H1 (cell line): ENCODE measurements at regions not wholly inside any gene's neighbourhood (a gene's known extent, or its start where the extent isn't known, plus 50 kb on each side); places are given as distances from the start of the nearest gene placed in this dataset.

Source experiments
- CEBPB ChIP-seq: IDR thresholded peaks from 2 replicates; pipeline ENCODE4 v1.6.1; 2012; ENCODE audit warnings: low read depth, low read length
- NANOG ChIP-seq: IDR thresholded peaks from 2 replicates; pipeline ENCODE4 v1.6.1; 2011; ENCODE audit warnings: low read length, low read depth, mild to moderate bottlenecking, inconsistent platforms; ENCODE audit not compliant: insufficient read depth, poor library complexity, severe bottlenecking
- POLR2AphosphoS5 ChIP-seq: IDR thresholded peaks from 2 replicates; pipeline ENCODE4 v1.6.1; 2011; ENCODE audit warnings: low read depth, low read length
- POU5F1 ChIP-seq: IDR thresholded peaks from 2 replicates; pipeline ENCODE4 v1.6.1; 2011; ENCODE audit warnings: low read depth, mild to moderate bottlenecking, low read length, moderate library complexity
- RNF2 ChIP-seq: fragments of 200-900, 300-1000 bp; sonication (generic); IDR thresholded peaks from 2 replicates; pipeline ENCODE4 v1.7.1; 2016; ENCODE audit warnings: borderline replicate concordance, low read depth, mild to moderate bottlenecking, antibody characterized with exemption, low read length; ENCODE audit not compliant: poor library complexity, severe bottlenecking; ENCODE audit errors: missing control alignments
- TEAD4 ChIP-seq: IDR thresholded peaks from 2 replicates; pipeline ENCODE4 v1.6.1; 2012; ENCODE audit warnings: low read depth, low read length, inconsistent platforms, mixed read lengths
- TF ChIP-seq, protein P1 (sequence below): fragments of 300-600 bp; sonication (generic); IDR thresholded peaks from 2 replicates; pipeline ENCODE4 v1.7.1; 2012; ENCODE audit warnings: low read length, moderate library complexity, mild to moderate bottlenecking, inconsistent platforms; ENCODE audit not compliant: insufficient replicate concordance

DNA sequence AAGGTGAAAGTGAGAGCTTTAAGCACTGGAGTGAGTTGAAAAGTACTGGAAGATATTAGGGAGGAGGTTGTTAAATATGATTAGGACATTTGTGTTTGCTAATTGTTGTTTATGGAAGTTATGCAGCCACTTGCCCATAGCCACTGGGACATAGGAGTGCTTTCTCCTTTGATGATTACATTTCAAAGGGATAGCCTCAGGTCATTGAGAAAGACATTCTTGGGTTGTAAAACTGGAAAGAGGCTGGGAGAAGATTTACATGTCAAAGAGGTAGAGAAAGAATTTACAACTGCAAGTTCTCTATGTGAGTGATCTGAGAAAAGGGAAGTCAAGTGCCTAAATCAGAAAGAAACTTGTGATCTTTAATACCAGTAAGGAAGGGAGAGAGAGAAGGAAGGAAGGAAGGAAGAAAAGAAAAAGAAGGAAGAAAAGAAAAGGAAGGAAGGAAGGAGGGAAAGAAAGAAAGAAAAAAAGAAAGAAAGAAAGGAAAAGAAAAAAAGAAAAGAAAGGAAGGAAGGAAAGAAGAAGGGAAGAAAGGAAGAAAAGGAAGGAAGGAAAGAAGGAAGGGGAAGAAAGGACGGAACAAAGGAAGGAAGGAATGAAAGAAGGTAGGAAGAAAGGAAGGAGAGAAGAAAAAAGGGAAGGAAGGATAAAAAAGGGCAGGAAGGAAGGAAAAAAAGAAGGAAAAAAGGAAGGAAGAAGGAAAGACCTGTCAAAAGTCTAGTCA is 284.6 kb upstream of the DPYD start (continued):
- TF ChIP-seq, protein P1, sequence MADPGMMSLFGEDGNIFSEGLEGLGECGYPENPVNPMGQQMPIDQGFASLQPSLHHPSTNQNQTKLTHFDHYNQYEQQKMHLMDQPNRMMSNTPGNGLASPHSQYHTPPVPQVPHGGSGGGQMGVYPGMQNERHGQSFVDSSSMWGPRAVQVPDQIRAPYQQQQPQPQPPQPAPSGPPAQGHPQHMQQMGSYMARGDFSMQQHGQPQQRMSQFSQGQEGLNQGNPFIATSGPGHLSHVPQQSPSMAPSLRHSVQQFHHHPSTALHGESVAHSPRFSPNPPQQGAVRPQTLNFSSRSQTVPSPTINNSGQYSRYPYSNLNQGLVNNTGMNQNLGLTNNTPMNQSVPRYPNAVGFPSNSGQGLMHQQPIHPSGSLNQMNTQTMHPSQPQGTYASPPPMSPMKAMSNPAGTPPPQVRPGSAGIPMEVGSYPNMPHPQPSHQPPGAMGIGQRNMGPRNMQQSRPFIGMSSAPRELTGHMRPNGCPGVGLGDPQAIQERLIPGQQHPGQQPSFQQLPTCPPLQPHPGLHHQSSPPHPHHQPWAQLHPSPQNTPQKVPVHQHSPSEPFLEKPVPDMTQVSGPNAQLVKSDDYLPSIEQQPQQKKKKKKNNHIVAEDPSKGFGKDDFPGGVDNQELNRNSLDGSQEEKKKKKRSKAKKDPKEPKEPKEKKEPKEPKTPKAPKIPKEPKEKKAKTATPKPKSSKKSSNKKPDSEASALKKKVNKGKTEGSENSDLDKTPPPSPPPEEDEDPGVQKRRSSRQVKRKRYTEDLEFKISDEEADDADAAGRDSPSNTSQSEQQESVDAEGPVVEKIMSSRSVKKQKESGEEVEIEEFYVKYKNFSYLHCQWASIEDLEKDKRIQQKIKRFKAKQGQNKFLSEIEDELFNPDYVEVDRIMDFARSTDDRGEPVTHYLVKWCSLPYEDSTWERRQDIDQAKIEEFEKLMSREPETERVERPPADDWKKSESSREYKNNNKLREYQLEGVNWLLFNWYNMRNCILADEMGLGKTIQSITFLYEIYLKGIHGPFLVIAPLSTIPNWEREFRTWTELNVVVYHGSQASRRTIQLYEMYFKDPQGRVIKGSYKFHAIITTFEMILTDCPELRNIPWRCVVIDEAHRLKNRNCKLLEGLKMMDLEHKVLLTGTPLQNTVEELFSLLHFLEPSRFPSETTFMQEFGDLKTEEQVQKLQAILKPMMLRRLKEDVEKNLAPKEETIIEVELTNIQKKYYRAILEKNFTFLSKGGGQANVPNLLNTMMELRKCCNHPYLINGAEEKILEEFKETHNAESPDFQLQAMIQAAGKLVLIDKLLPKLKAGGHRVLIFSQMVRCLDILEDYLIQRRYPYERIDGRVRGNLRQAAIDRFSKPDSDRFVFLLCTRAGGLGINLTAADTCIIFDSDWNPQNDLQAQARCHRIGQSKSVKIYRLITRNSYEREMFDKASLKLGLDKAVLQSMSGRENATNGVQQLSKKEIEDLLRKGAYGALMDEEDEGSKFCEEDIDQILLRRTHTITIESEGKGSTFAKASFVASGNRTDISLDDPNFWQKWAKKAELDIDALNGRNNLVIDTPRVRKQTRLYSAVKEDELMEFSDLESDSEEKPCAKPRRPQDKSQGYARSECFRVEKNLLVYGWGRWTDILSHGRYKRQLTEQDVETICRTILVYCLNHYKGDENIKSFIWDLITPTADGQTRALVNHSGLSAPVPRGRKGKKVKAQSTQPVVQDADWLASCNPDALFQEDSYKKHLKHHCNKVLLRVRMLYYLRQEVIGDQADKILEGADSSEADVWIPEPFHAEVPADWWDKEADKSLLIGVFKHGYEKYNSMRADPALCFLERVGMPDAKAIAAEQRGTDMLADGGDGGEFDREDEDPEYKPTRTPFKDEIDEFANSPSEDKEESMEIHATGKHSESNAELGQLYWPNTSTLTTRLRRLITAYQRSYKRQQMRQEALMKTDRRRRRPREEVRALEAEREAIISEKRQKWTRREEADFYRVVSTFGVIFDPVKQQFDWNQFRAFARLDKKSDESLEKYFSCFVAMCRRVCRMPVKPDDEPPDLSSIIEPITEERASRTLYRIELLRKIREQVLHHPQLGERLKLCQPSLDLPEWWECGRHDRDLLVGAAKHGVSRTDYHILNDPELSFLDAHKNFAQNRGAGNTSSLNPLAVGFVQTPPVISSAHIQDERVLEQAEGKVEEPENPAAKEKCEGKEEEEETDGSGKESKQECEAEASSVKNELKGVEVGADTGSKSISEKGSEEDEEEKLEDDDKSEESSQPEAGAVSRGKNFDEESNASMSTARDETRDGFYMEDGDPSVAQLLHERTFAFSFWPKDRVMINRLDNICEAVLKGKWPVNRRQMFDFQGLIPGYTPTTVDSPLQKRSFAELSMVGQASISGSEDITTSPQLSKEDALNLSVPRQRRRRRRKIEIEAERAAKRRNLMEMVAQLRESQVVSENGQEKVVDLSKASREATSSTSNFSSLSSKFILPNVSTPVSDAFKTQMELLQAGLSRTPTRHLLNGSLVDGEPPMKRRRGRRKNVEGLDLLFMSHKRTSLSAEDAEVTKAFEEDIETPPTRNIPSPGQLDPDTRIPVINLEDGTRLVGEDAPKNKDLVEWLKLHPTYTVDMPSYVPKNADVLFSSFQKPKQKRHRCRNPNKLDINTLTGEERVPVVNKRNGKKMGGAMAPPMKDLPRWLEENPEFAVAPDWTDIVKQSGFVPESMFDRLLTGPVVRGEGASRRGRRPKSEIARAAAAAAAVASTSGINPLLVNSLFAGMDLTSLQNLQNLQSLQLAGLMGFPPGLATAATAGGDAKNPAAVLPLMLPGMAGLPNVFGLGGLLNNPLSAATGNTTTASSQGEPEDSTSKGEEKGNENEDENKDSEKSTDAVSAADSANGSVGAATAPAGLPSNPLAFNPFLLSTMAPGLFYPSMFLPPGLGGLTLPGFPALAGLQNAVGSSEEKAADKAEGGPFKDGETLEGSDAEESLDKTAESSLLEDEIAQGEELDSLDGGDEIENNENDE, result peak; percentile 93
- TF ChIP-seq RNF2 (no peak), POU5F1 (peak; percentile 76; the same call in 1 of the 2 replicates), NANOG (peak; percentile 78), POLR2AphosphoS5 (no peak), TEAD4 (peak; percentile 83; the same call in 1 of the 2 replicates), CEBPB (peak; percentile 48; the same call in 1 of the 2 replicates)
- TF ChIP-seq, all 59 proteins: peak for 8
